Testis (tissue), 2 donors: ENCODE measurements at regions not wholly inside any gene's neighbourhood (a gene's known extent, or its start where the extent isn't known, plus 50 kb on each side); places are given as distances from the start of the nearest gene placed in this dataset.

Source experiments
- DNase-seq: peaks from one replicate; pipeline ENCODE4 v3.0.0-alpha.2; 2019
- H3K27ac ChIP-seq, 2 donors: fragments of 200-600 bp; sonication (generic); one replicate each; pipeline ENCODE4 v1.5.1; 2019
- H3K27me3 ChIP-seq: fragments of 200-600 bp; sonication (generic); one replicate; pipeline ENCODE4 v1.5.1; 2019
- H3K36me3 ChIP-seq: fragments of 200-600 bp; sonication (generic); one replicate; pipeline ENCODE4 v1.5.1; 2017; ENCODE audit warnings: low read depth; ENCODE audit errors: missing control alignments
- H3K4me1 ChIP-seq: fragments of 200-600 bp; sonication (generic); one replicate; pipeline ENCODE4 v1.5.1; 2019
- H3K4me3 ChIP-seq, 2 donors: fragments of 200-600 bp; sonication (generic); one replicate each; pipeline ENCODE4 v1.5.1; 2017 to 2019
- H3K9me3 ChIP-seq: fragments of 200-600 bp; sonication (generic); one replicate; pipeline ENCODE4 v1.5.1; 2017
- CTCF ChIP-seq, 3 experiments: fragments of 450-650 bp in 2 of 3; fragments of 200-600 bp in 1 of 3; sonication (generic) in 1 of 3; IDR thresholded peaks; one replicate each; pipeline ENCODE4 v1.5.1; 2016 to 2019; ENCODE audit warnings: antibody characterized with exemption in 3 of 3, mild to moderate bottlenecking in 2 of 3, moderate library complexity in 1 of 3
- POLR2A ChIP-seq: fragments of 450-650 bp; IDR thresholded peaks from one replicate; pipeline ENCODE4 v1.6.1; 2017; ENCODE audit warnings: antibody characterized with exemption, mild to moderate bottlenecking, moderate library complexity
- WGBS, 2 donors: methylation state at CpG; one replicate each; pipeline ENCODE4 v1.1.5; 2018; 5-methylcytosine and 5-hydroxymethylcytosine counted together
- intact Hi-C: fragments of 100-400 bp; cut with DNase I; formaldehyde crosslinking; loops from one replicate; pipeline ENCODE4 v1.15.1; 2023; ENCODE audit warnings: low total_unique reads

GRCh38 chr18:73696171-73696570 is 451.5 kb downstream of the FBXO15 start:
- Histone ChIP-seq H3K27me3 (no peaks in the 10 kb centered on the region), H3K36me3 (no peaks in the 10 kb centered on the region), H3K9me3 (no peaks in the 10 kb centered on the region), H3K4me1 (no peaks in the 10 kb centered on the region), H3K27ac (no peak overlapping the region), H3K4me3 (no peak overlapping the region)
- intact Hi-C loops = no loop called here
- TF ChIP-seq POLR2A (no peak), CTCF (IDR thresholded peaks at IDR 0.05) (no peak)
- WGBS, 2 donors = 80 to 89% methylated on average over 3 of the region's 3 CpGs
- no peak for DNase-seq

GRCh38 chr18:73693091-73693490 is 454.5 kb downstream of the FBXO15 start:
- DNase-seq = no peak
- WGBS, 2 donors = 57 to 90% methylated on average over 1 of the region's 1 CpG
- Histone ChIP-seq H3K27ac (no peak overlapping the region), H3K27me3 (no peaks in the 10 kb centered on the region), H3K36me3 (no peaks in the 10 kb centered on the region), H3K4me1 (no peaks in the 10 kb centered on the region), H3K4me3 (no peak overlapping the region), H3K9me3 (no peaks in the 10 kb centered on the region)
- intact Hi-C loops = no loop called here
- TF ChIP-seq CTCF (IDR thresholded peaks at IDR 0.05) (no peak), POLR2A (no peak)

GRCh38 chr18:73691624-73692023 is 456.0 kb downstream of the FBXO15 start:
- Histone ChIP-seq H3K4me3 (no peak overlapping the region), H3K36me3 (no peaks in the 10 kb centered on the region), H3K27ac (no peak overlapping the region), H3K9me3 (no peaks in the 10 kb centered on the region), H3K27me3 (no peaks in the 10 kb centered on the region), H3K4me1 (no peaks in the 10 kb centered on the region)
- no peak for DNase-seq
- TF ChIP-seq CTCF (IDR thresholded peaks at IDR 0.05) (no peak), POLR2A (no peak)
- intact Hi-C loops = no loop called here
- WGBS, 2 donors = 82 to 89% methylated on average over 10 to 12 of the region's 12 CpGs

GRCh38 chr18:73691118-73691517 is 456.5 kb downstream of the FBXO15 start:
- Histone ChIP-seq H3K4me3 (no peak overlapping the region), H3K27ac (no peak overlapping the region), H3K9me3 (no peaks in the 10 kb centered on the region), H3K4me1 (no peaks in the 10 kb centered on the region), H3K27me3 (no peaks in the 10 kb centered on the region), H3K36me3 (no peaks in the 10 kb centered on the region)
- TF ChIP-seq POLR2A = no peak
- no peak for DNase-seq
- 62 to 78% methylated on average over 6 of the region's 6 CpGs for WGBS, 2 donors
- intact Hi-C loops = no loop called here

- TF ChIP-seq POLR2A (no peak), CTCF (IDR thresholded peaks at IDR 0.05) (no peak)
- H3K36me3 ChIP-seq = no peaks in the 10 kb centered on the region
- WGBS, 2 donors = 60 to 72% methylated on average over 3 of the region's 3 CpGs
- H3K27me3 ChIP-seq = no peaks in the 10 kb centered on the region
- H3K27ac ChIP-seq = no peak overlapping the region
- H3K4me3 ChIP-seq = no peak overlapping the region
- no peaks in the 10 kb centered on the region for H3K4me1 ChIP-seq
- DNase-seq = no peak
- intact Hi-C loops = no loop called here
- H3K9me3 ChIP-seq = no peaks in the 10 kb centered on the region
Observed at GRCh38 chr18:73690222-73690621, 457.4 kb downstream of the FBXO15 start.
